ENCODE measurements at regions not wholly inside any gene's neighbourhood (a gene's known extent, or its start where the extent isn't known, plus 50 kb on each side); places are given as distances from the start of the nearest gene placed in this dataset.

GRCh38 chr22:49373289-49373666, 454.4 kb downstream of the BRD1 start:
- H3K79me2 ChIP-seq (ENCODE audit: control insufficient read depth, low read length) = no peaks in the 10 kb centered on the region
- H3F3A ChIP-seq (ENCODE audit: control insufficient read depth, insufficient read depth) = peaks cover 3% of the 10 kb centered on the region; the same call in 1 of the 2 replicates
- TF ChIP-seq EZH2phosphoT487 (IDR thresholded peaks at IDR 0.05; ENCODE audit: borderline replicate concordance, low read length) = no peak
- TF ChIP-seq CTCF (IDR thresholded peaks at IDR 0.05; ENCODE audit: low read depth, low read length, poor library complexity, severe bottlenecking) = no peak
- peaks cover 41% of the 10 kb centered on the region for H3K4me1 ChIP-seq (ENCODE audit: control insufficient read depth, low read length)
- H4K20me1 ChIP-seq (ENCODE audit: control insufficient read depth, insufficient read depth, low read depth, low read length) = no peaks in the 10 kb centered on the region
- H3K4me2 ChIP-seq (ENCODE audit: low read length) = no peak overlapping the region
- H3K27ac ChIP-seq (ENCODE audit: low read depth, low read length) = no peak overlapping the region
- H3K9me2 ChIP-seq (replicated peaks; ENCODE audit: control insufficient read depth, low read length) = no peaks in the 10 kb centered on the region
- peaks cover 7% of the 10 kb centered on the region for H3K9me3 ChIP-seq (ENCODE audit: control insufficient read depth, insufficient read depth, low read length)
- no peaks in the 10 kb centered on the region for H3K36me3 ChIP-seq (ENCODE audit: control insufficient read depth, low read length)
- H3K4me3 ChIP-seq (ENCODE audit: low read length) = no peak overlapping the region
- no peaks in the 10 kb centered on the region for H3K27me3 ChIP-seq (ENCODE audit: control insufficient read depth, low read length)

GRCh38 chr22:49372530-49373288, 455.0 kb downstream of the BRD1 start:
- Histone ChIP-seq H4K20me1 (ENCODE audit: control insufficient read depth, insufficient read depth, low read depth, low read length) (no peaks in the 10 kb centered on the region), H3K79me2 (ENCODE audit: control insufficient read depth, low read length) (no peaks in the 10 kb centered on the region), H3K27me3 (ENCODE audit: control insufficient read depth, low read length) (no peaks in the 10 kb centered on the region), H3K27ac (ENCODE audit: low read depth, low read length) (no peak overlapping the region), H3F3A (ENCODE audit: control insufficient read depth, insufficient read depth) (peaks cover 3% of the 10 kb centered on the region; the same call in 1 of the 2 replicates), H3K4me2 (ENCODE audit: low read length) (no peak overlapping the region), H3K4me1 (ENCODE audit: control insufficient read depth, low read length) (peaks cover 36% of the 10 kb centered on the region), H3K4me3 (ENCODE audit: low read length) (no peak overlapping the region), H3K9me3 (ENCODE audit: control insufficient read depth, insufficient read depth, low read length) (peaks cover 4% of the 10 kb centered on the region), H3K9me2 (replicated peaks; ENCODE audit: control insufficient read depth, low read length) (no peaks in the 10 kb centered on the region), H3K36me3 (ENCODE audit: control insufficient read depth, low read length) (no peaks in the 10 kb centered on the region)
- TF ChIP-seq EZH2phosphoT487 (IDR thresholded peaks at IDR 0.05; ENCODE audit: borderline replicate concordance, low read length) (no peak), CTCF (IDR thresholded peaks at IDR 0.05; ENCODE audit: low read depth, low read length, poor library complexity, severe bottlenecking) (no peak)

GRCh38 chr22:49372111-49372529, 455.6 kb downstream of the BRD1 start:
- Histone ChIP-seq H3K27ac (ENCODE audit: low read depth, low read length) (no peak overlapping the region), H3K4me1 (ENCODE audit: control insufficient read depth, low read length) (peaks cover 35% of the 10 kb centered on the region), H3K9me3 (ENCODE audit: control insufficient read depth, insufficient read depth, low read length) (peaks cover under 1% of the 10 kb centered on the region; the same call in 1 of the 2 replicates), H3K4me3 (ENCODE audit: low read length) (no peak overlapping the region), H3K9me2 (replicated peaks; ENCODE audit: control insufficient read depth, low read length) (no peaks in the 10 kb centered on the region), H4K20me1 (ENCODE audit: control insufficient read depth, insufficient read depth, low read depth, low read length) (no peaks in the 10 kb centered on the region), H3K79me2 (ENCODE audit: control insufficient read depth, low read length) (no peaks in the 10 kb centered on the region), H3K4me2 (ENCODE audit: low read length) (no peak overlapping the region), H3K27me3 (ENCODE audit: control insufficient read depth, low read length) (no peaks in the 10 kb centered on the region), H3F3A (ENCODE audit: control insufficient read depth, insufficient read depth) (peaks cover 3% of the 10 kb centered on the region; the same call in 1 of the 2 replicates), H3K36me3 (ENCODE audit: control insufficient read depth, low read length) (no peaks in the 10 kb centered on the region)
- TF ChIP-seq CTCF (IDR thresholded peaks at IDR 0.05; ENCODE audit: low read depth, low read length, poor library complexity, severe bottlenecking) (no peak), EZH2phosphoT487 (IDR thresholded peaks at IDR 0.05; ENCODE audit: borderline replicate concordance, low read length) (no peak)
